Type B pancreatic cell (in vitro differentiated cells): ENCODE measurements at regions not wholly inside any gene's neighbourhood (a gene's known extent, or its start where the extent isn't known, plus 50 kb on each side); places are given as distances from the start of the nearest gene placed in this dataset.

Experiments used
- DNase-seq: peaks from one replicate; pipeline ENCODE4 v3.0.0; 2021; ENCODE audit warnings: mixed read lengths; ENCODE audit not compliant: unreplicated experiment; ENCODE audit errors: extremely low spot score
- H3K27ac Mint-ChIP-seq: 2 replicates; pipeline ENCODE4 v1.8.0; 2021; ENCODE audit warnings: mild to moderate bottlenecking, mixed read lengths
- H3K27me3 Mint-ChIP-seq: 2 replicates; pipeline ENCODE4 v1.8.0; 2021; ENCODE audit warnings: mixed read lengths
- H3K36me3 Mint-ChIP-seq: 2 replicates; pipeline ENCODE4 v1.8.0; 2021; ENCODE audit warnings: mixed read lengths
- H3K4me1 Mint-ChIP-seq: one replicate; pipeline ENCODE4 v1.8.0; 2021; ENCODE audit warnings: mixed read lengths; ENCODE audit not compliant: unreplicated experiment
- H3K4me3 Mint-ChIP-seq: 2 replicates; pipeline ENCODE4 v1.8.0; 2021; ENCODE audit warnings: mild to moderate bottlenecking, mixed read lengths
- H3K9me3 Mint-ChIP-seq: 2 replicates; pipeline ENCODE4 v1.8.0; 2021; ENCODE audit warnings: mixed read lengths
- CTCF ChIP-seq: fragments of 200-600 bp; sonication (generic); conservative IDR thresholded peaks from 2 replicates; pipeline ENCODE4 v1.5.0; 2021; ENCODE audit warnings: antibody characterized with exemption, mild to moderate bottlenecking

DNA sequence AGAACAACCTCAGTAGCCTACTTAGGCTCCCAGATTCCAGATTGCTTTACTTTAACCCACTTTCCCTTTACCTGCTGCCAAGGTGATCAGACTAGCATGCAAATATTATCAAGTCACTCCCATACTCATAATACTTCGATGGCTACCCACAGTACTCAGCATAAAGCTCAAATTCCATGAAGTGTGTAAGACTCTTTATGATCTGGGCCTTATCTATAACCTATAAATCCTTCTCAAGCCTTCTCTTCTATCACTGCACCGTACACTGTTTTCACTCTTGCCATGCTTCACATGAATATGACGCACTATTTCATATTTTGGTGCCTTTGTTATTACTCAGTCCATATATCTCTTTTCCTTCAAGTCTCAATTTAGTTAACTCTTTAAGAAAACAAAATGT is 135.2 kb upstream of the TARS1 start:
- H3K36me3 Mint-ChIP-seq, result no peaks in the 10 kb centered on the region
- no peak for DNase-seq
- peaks cover 37% of the 10 kb centered on the region for H3K4me1 Mint-ChIP-seq
- no peak overlapping the region for H3K4me3 Mint-ChIP-seq
- H3K27ac Mint-ChIP-seq, result no peak overlapping the region
- peaks cover 3% of the 10 kb centered on the region for H3K27me3 Mint-ChIP-seq
- TF ChIP-seq CTCF, result no peak
- H3K9me3 Mint-ChIP-seq, result no peaks in the 10 kb centered on the region

DNA sequence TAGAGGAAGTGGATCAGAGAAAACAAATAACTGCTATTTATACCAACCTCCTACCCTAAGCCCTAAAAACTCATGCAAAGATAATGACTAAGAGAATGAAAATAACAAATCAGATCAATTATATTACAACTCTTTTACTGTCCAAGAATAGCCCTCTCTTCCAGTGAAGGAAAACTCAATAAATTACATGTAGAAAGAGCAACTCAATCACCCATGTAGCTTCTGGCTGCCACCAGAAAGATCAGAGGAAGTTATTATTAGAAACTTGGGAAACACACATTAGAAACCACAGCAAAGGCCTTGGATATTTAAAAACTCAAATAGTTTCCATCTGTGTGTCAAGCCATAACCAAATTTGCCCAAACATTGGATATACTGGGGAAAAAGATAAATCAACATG is 134.0 kb upstream of the TARS1 start:
- Mint-ChIP-seq H3K4me3 (no peak overlapping the region), H3K27me3 (peaks cover 3% of the 10 kb centered on the region), H3K9me3 (no peaks in the 10 kb centered on the region), H3K4me1 (peaks cover 35% of the 10 kb centered on the region), H3K27ac (no peak overlapping the region), H3K36me3 (no peaks in the 10 kb centered on the region)
- no peak for TF ChIP-seq CTCF
- no peak for DNase-seq

DNA sequence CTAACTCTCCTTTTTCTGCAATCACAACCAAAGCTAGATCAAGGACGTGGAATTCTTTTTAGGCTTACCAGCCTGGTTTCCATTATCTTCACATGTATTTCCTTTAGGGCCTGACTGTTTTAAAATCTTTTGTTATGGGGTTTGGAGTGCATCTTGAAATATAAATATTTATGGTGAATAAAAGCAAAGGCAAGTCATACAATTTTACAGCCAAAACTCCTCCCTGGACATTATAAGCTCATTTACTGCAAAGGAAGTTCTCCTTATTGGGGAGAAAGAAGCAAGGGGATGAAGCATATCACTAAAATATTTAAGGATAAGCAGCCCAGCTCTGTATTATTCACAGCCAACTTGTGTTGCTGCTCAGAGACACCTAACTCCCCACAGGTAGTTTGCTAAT is 132.2 kb upstream of the TARS1 start:
- no peak for TF ChIP-seq CTCF
- H3K36me3 Mint-ChIP-seq, result no peaks in the 10 kb centered on the region
- H3K4me1 Mint-ChIP-seq, result peaks cover 28% of the 10 kb centered on the region
- no peak for DNase-seq
- peaks cover 3% of the 10 kb centered on the region for H3K27me3 Mint-ChIP-seq
- no peak overlapping the region for H3K4me3 Mint-ChIP-seq
- no peak overlapping the region for H3K27ac Mint-ChIP-seq
- H3K9me3 Mint-ChIP-seq, result peaks cover 4% of the 10 kb centered on the region

DNA sequence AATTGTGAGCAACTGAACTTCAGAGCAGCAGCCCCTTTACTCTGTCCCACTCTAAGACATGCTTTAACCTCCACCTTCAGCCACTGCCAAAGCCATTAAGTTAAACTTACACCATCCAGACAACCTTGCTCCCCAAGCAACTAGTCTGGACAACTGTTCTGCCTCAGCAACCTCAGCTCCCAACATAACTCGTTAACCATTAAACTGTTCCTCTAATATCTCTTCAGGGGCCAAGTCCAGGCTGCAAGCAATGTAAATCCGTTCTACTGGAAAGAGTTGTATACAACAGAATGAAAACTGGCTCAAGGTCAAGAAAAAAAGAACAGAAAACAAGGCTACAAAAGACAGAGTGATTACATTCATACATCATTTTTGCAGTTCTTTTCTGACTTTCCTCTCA is 131.7 kb upstream of the TARS1 start:
- no peak overlapping the region for H3K27ac Mint-ChIP-seq
- peaks cover 28% of the 10 kb centered on the region for H3K4me1 Mint-ChIP-seq
- H3K9me3 Mint-ChIP-seq, result peaks cover 4% of the 10 kb centered on the region
- no peak overlapping the region for H3K4me3 Mint-ChIP-seq
- H3K27me3 Mint-ChIP-seq, result peaks cover 3% of the 10 kb centered on the region
- no peak for TF ChIP-seq CTCF
- no peaks in the 10 kb centered on the region for H3K36me3 Mint-ChIP-seq
- DNase-seq, result no peak

- TF ChIP-seq CTCF, result no peak
- no peak overlapping the region for H3K4me3 Mint-ChIP-seq
- H3K27ac Mint-ChIP-seq, result no peak overlapping the region
- peaks cover 3% of the 10 kb centered on the region for H3K27me3 Mint-ChIP-seq
- peaks cover 4% of the 10 kb centered on the region for H3K9me3 Mint-ChIP-seq
- H3K36me3 Mint-ChIP-seq, result no peaks in the 10 kb centered on the region
- H3K4me1 Mint-ChIP-seq, result peaks cover 28% of the 10 kb centered on the region
- DNase-seq, result no peak
Measured at GRCh38 chr5:33309536-33310345, 131.0 kb upstream of the TARS1 start.
